Thymus (tissue), 11 donors: ENCODE measurements at regions not wholly inside any gene's neighbourhood (a gene's known extent, or its start where the extent isn't known, plus 50 kb on each side); places are given as distances from the start of the nearest gene placed in this dataset.
"Not testable (repeated sequence)": the region's sequence is repeated elsewhere in the genome, so short reads cannot be mapped to it uniquely, and the experiment has no call there.

Source experiments
- DNase-seq, 9 donors: peaks; one replicate each; pipeline ENCODE4 v3.0.0-alpha.2; 2013; ENCODE audit warnings: low spot score in 9 of 9, low read depth in 6 of 9, missing footprints in 1 of 9
- H3K27ac ChIP-seq, 2 donors: one replicate each; pipeline ENCODE4 v1.5.1; 2013; ENCODE audit warnings: control low read depth in 1 of 2, low read depth in 1 of 2, low read length in 1 of 2, mild to moderate bottlenecking in 1 of 2, moderate library complexity in 1 of 2
- H3K27me3 ChIP-seq, 2 donors: one replicate each; pipeline ENCODE4 v1.5.1; 2013; ENCODE audit warnings: low read length in 1 of 2; ENCODE audit not compliant: control insufficient read depth in 2 of 2, insufficient read depth in 1 of 2
- H3K36me3 ChIP-seq, 2 donors: one replicate each; pipeline ENCODE4 v1.5.1; 2013; ENCODE audit warnings: low read length in 1 of 2, mild to moderate bottlenecking in 1 of 2, moderate library complexity in 1 of 2; ENCODE audit not compliant: control insufficient read depth in 2 of 2, insufficient read depth in 2 of 2
- H3K4me1 ChIP-seq, 2 donors: one replicate each; pipeline ENCODE4 v1.5.1; 2013; ENCODE audit warnings: low read length in 2 of 2; ENCODE audit not compliant: control insufficient read depth in 2 of 2, insufficient read depth in 2 of 2
- H3K4me3 ChIP-seq, 2 donors: one replicate each; pipeline ENCODE4 v1.5.1; 2013; ENCODE audit warnings: low read length in 2 of 2, control low read depth in 1 of 2, mild to moderate bottlenecking in 1 of 2
- H3K9me3 ChIP-seq, 2 donors: one replicate each; pipeline ENCODE4 v1.5.1; 2013; ENCODE audit warnings: low read length in 1 of 2, mild to moderate bottlenecking in 1 of 2; ENCODE audit not compliant: control insufficient read depth in 2 of 2, insufficient read depth in 1 of 2
- WGBS: extraction: QIAGEN DNeasy Blood & Tissue Kit; methylation state at CpG from one replicate; pipeline ENCODE4 v1.1.7; 2013; 5-methylcytosine and 5-hydroxymethylcytosine counted together
- donor health status: healthy.

GRCh38 chr2:11079136-11079824 is 76.0 kb upstream of the SLC66A3 start:
- Histone ChIP-seq H3K4me3 (no peak overlapping the region), H3K27me3 (no peaks in the 10 kb centered on the region), H3K36me3 (no peaks in the 10 kb centered on the region), H3K4me1 (no peaks in the 10 kb centered on the region), H3K27ac (no peak overlapping the region), H3K9me3 (no peaks in the 10 kb centered on the region)
- WGBS, result 90% methylated on average over 8 of the region's 8 CpGs
- DNase-seq, result no peak

DNA sequence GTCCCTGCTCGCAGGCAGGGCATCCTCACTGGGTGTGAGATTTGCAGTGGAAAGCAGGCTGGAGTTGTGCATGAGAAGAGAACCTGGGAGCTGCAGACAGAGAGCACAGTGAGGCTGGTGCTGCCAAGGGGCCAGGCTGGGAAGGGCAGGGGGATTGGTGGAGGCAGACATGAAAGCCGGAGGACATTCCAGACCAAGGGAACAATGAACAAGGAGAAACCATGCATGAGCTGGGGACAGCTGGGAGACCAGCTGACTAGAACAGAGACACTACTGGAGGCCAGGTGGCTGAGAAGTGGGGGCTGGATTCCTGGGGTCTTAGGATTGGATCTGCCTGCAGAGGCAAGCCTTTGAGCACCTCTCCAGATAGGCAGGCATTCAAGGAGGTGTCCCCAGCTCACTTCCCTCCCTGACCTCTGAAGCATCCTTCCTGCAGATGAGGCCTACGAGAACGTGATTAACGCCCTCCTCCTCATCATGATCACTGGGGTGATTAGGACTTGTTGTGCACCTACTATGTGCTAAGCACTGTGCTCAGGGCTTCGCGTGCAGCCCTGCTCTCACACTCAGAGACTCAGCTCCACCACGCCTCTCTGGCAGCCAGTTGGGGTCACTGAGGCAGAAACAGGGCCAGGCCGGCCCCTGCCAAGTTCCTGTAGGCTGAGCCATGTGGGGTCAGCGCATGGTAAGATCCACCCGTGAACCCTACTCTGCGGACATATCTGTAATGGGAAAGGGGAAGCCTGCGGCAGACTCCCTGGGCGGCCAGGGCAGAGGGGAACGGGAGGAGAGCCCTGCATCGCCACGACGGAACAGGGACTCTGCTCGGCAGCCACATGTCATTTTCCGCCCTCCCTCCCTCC is 74.8 kb upstream of the SLC66A3 start:
- DNase-seq, result no peak
- no peaks in the 10 kb centered on the region for H3K36me3 ChIP-seq
- 93% methylated on average over 20 of the region's 20 CpGs for WGBS
- no peaks in the 10 kb centered on the region for H3K4me1 ChIP-seq
- no peaks in the 10 kb centered on the region for H3K9me3 ChIP-seq
- no peak overlapping the region for H3K27ac ChIP-seq
- no peaks in the 10 kb centered on the region for H3K27me3 ChIP-seq
- no peak overlapping the region for H3K4me3 ChIP-seq

DNA sequence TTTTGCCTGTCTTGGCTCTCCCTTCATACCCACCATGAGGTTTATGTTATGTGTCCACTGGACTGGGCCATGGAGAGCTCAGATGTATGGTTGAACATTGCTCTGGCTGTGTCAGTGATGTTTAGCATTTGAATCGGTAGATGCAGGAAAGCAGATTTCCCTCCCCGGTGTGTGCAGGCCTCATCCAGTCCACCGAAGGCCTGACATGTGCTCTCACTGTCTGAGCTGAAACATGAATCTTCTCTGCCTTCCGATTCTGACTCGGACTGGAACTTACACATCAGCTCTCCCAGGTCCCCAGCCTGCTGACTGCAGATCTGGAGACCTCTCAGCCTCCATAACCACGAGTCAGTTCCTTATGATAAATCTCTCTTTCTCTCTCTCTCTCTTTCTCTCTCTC is 72.4 kb upstream of the SLC66A3 start:
- Histone ChIP-seq H3K36me3 (no peaks in the 10 kb centered on the region), H3K27ac (no peak overlapping the region), H3K9me3 (no peaks in the 10 kb centered on the region), H3K27me3 (no peaks in the 10 kb centered on the region), H3K4me3 (no peak overlapping the region), H3K4me1 (no peaks in the 10 kb centered on the region)
- DNase-seq, result no peak
- WGBS, result 92% methylated on average over 6 of the region's 6 CpGs

GRCh38 chr2:11088821-11089220 is 66.4 kb upstream of the SLC66A3 start:
- WGBS, result 97% methylated on average over 17 of the region's 17 CpGs
- H3K4me1 ChIP-seq, H3K27me3 ChIP-seq, H3K4me3 ChIP-seq, DNase-seq, H3K36me3 ChIP-seq, H3K27ac ChIP-seq, H3K9me3 ChIP-seq: not testable (repeated sequence)

GRCh38 chr2:11090187-11090586 is 65.1 kb upstream of the SLC66A3 start:
- DNase-seq, result peak in 4 of 9 donors; percentile 9 to 48 (median 17)
- H3K36me3 ChIP-seq, result no peaks in the 10 kb centered on the region
- WGBS, result 94% methylated on average over 2 of the region's 2 CpGs
- no peaks in the 10 kb centered on the region for H3K27me3 ChIP-seq
- H3K4me1 ChIP-seq, result no peaks in the 10 kb centered on the region
- no peaks in the 10 kb centered on the region for H3K9me3 ChIP-seq
- H3K4me3 ChIP-seq, result no peak overlapping the region
- H3K27ac ChIP-seq, result no peak overlapping the region

- Histone ChIP-seq H3K27me3 (no peaks in the 10 kb centered on the region), H3K4me1 (no peaks in the 10 kb centered on the region), H3K36me3 (no peaks in the 10 kb centered on the region), H3K4me3 (no peak overlapping the region), H3K27ac (no peak overlapping the region), H3K9me3 (no peaks in the 10 kb centered on the region)
- WGBS, result 95% methylated on average over 5 of the region's 5 CpGs
- no peak for DNase-seq
Observed at GRCh38 chr2:11092701-11093335, 62.4 kb upstream of the SLC66A3 start.

GRCh38 chr2:11093467-11093866 is 61.8 kb upstream of the SLC66A3 start:
- no peaks in the 10 kb centered on the region for H3K4me1 ChIP-seq
- no peaks in the 10 kb centered on the region for H3K36me3 ChIP-seq
- no peaks in the 10 kb centered on the region for H3K27me3 ChIP-seq
- WGBS, result 75% methylated on average over 4 of the region's 4 CpGs
- H3K4me3 ChIP-seq, result no peak overlapping the region
- DNase-seq, result no peak
- no peak overlapping the region for H3K27ac ChIP-seq
- H3K9me3 ChIP-seq, result no peaks in the 10 kb centered on the region

GRCh38 chr2:11094021-11094810 is 61.1 kb upstream of the SLC66A3 start:
- Histone ChIP-seq H3K9me3 (no peaks in the 10 kb centered on the region), H3K4me1 (no peaks in the 10 kb centered on the region), H3K27ac (no peak overlapping the region), H3K27me3 (no peaks in the 10 kb centered on the region), H3K36me3 (no peaks in the 10 kb centered on the region), H3K4me3 (no peak overlapping the region)
- WGBS, result 87% methylated on average over 19 of the region's 19 CpGs
- DNase-seq, result no peak
